MCF 10A (cell line): ENCODE measurements at regions not wholly inside any gene's neighbourhood (a gene's known extent, or its start where the extent isn't known, plus 50 kb on each side); places are given as distances from the start of the nearest gene placed in this dataset.
A peak's percentile ranks its signal among the peaks of the same experiment; 100 is the strongest.

ENCODE experiments used
- BruUV-seq: library from RNA; stranded (reverse); fragments of 400-500 nt; replicated peaks from 2 replicates; lab custom pipeline; 2021; lab: Mats Ljungman, UMichigan
- CTCF ChIA-PET: fragments of 300-600 bp; sonication (Branson Sonifier 250); formaldehyde crosslinking; extraction: SDS; loops from one replicate; lab custom pipeline; 2021; ENCODE audit warnings: antibody characterized with exemption, inconsistent platforms; lab: Yijun Ruan, JAX
- POLR2A ChIA-PET: fragments of 300-600, 350-650 bp; sonication (Branson Sonifier 250); formaldehyde crosslinking; extraction: SDS; loops from one replicate; lab custom pipeline; 2020; ENCODE audit warnings: antibody characterized with exemption, inconsistent platforms; lab: Yijun Ruan, JAX
- DNase-seq: peaks from one replicate; pipeline ENCODE4 v3.0.0-alpha.2; 2018; ENCODE audit not compliant: unreplicated experiment
- H3K27ac Mint-ChIP-seq: one replicate; pipeline ENCODE4 v1.8.0; 2022; ENCODE audit warnings: mild to moderate bottlenecking, low read depth, mixed read lengths; ENCODE audit not compliant: unreplicated experiment
- H3K27me3 Mint-ChIP-seq: one replicate; pipeline ENCODE4 v1.8.0; 2022; ENCODE audit warnings: mixed read lengths; ENCODE audit not compliant: insufficient read depth, unreplicated experiment
- H3K36me3 Mint-ChIP-seq: one replicate; pipeline ENCODE4 v1.8.0; 2022; ENCODE audit warnings: mild to moderate bottlenecking, moderate library complexity, mixed read lengths; ENCODE audit not compliant: insufficient read depth, unreplicated experiment
- H3K4me1 Mint-ChIP-seq: one replicate; pipeline ENCODE4 v1.8.0; 2022; ENCODE audit warnings: mixed read lengths; ENCODE audit not compliant: insufficient read depth, unreplicated experiment
- H3K4me3 Mint-ChIP-seq: one replicate; pipeline ENCODE4 v1.8.0; 2022; ENCODE audit warnings: mild to moderate bottlenecking, moderate library complexity, mixed read lengths; ENCODE audit not compliant: unreplicated experiment
- H3K9me3 Mint-ChIP-seq: one replicate; pipeline ENCODE4 v1.8.0; 2022; ENCODE audit warnings: mixed read lengths; ENCODE audit not compliant: unreplicated experiment
- intact Hi-C: fragments of 100-400 bp; cut with micrococcal nuclease; formaldehyde crosslinking; loops from 2 replicates; pipeline ENCODE4 v1.14.1; 2022
- TF ChIP-seq, protein P1 (sequence below): fragments of 200-600 bp; IDR thresholded peaks from one replicate; pipeline ENCODE4 v1.8.0; 2022; ENCODE audit warnings: antibody characterized with exemption, mild to moderate bottlenecking; ENCODE audit not compliant: unreplicated experiment

DNA sequence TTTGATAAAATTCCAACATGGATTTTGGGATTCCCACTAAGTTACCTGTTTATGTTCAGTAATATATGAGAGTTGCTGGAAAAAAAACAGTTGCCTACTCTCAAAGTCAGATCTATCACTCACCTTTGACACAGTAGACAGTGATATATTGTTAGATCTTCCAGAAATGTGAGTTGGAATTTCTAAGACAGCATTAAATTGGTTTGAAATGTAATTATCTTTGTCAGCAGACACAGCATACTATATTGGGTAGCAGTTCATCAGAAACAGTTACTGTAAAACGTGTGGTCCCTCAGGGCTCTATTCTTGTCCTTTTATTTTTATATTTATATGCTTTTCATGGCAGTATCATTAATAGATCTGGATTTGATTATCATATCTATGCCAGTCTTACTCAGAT is 433.6 kb upstream of the ARRDC3 start:
- H3K9me3 Mint-ChIP-seq: no peaks in the 10 kb centered on the region
- intact Hi-C loops: no loop called here
- TF ChIP-seq, protein P1, sequence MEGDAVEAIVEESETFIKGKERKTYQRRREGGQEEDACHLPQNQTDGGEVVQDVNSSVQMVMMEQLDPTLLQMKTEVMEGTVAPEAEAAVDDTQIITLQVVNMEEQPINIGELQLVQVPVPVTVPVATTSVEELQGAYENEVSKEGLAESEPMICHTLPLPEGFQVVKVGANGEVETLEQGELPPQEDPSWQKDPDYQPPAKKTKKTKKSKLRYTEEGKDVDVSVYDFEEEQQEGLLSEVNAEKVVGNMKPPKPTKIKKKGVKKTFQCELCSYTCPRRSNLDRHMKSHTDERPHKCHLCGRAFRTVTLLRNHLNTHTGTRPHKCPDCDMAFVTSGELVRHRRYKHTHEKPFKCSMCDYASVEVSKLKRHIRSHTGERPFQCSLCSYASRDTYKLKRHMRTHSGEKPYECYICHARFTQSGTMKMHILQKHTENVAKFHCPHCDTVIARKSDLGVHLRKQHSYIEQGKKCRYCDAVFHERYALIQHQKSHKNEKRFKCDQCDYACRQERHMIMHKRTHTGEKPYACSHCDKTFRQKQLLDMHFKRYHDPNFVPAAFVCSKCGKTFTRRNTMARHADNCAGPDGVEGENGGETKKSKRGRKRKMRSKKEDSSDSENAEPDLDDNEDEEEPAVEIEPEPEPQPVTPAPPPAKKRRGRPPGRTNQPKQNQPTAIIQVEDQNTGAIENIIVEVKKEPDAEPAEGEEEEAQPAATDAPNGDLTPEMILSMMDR: no peak
- CTCF ChIA-PET: no interaction called here
- H3K27me3 Mint-ChIP-seq: peaks cover 10% of the 10 kb centered on the region
- POLR2A ChIA-PET: no interaction called here
- H3K36me3 Mint-ChIP-seq: no peaks in the 10 kb centered on the region
- H3K27ac Mint-ChIP-seq: no peak overlapping the region
- H3K4me3 Mint-ChIP-seq: no peak overlapping the region
- H3K4me1 Mint-ChIP-seq: no peaks in the 10 kb centered on the region
- DNase-seq: no peak
- BruUV-seq: no TSS peak

DNA sequence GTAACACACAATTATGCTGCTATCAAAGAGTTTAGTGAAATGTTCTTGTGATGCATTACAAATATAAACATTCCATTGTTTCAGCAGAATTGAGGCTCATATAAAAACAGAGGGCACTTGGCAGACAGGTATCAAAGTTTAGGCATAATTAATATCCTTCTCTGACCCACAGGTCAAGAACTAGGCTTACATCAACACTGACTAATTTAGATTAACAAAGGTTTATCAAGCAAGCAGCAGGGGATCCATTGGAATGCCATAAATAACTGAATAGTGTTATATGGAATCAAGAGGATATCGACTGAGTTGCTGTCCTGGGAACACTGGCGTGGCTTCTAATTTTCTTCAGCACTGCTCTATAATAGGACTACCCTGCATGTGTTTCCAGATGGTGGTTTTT is 414.5 kb upstream of the ARRDC3 start:
- intact Hi-C loops: no loop called here
- H3K9me3 Mint-ChIP-seq: peaks cover 10% of the 10 kb centered on the region
- ChIA-PET CTCF (no interaction called here), POLR2A (no interaction called here)
- no peaks in the 10 kb centered on the region for H3K36me3 Mint-ChIP-seq
- H3K4me3 Mint-ChIP-seq: no peak overlapping the region
- no TSS peak for BruUV-seq
- H3K27me3 Mint-ChIP-seq: peaks cover 10% of the 10 kb centered on the region
- no peak overlapping the region for H3K27ac Mint-ChIP-seq
- no peak for DNase-seq
- TF ChIP-seq, protein P1: no peak
- no peaks in the 10 kb centered on the region for H3K4me1 Mint-ChIP-seq

DNA sequence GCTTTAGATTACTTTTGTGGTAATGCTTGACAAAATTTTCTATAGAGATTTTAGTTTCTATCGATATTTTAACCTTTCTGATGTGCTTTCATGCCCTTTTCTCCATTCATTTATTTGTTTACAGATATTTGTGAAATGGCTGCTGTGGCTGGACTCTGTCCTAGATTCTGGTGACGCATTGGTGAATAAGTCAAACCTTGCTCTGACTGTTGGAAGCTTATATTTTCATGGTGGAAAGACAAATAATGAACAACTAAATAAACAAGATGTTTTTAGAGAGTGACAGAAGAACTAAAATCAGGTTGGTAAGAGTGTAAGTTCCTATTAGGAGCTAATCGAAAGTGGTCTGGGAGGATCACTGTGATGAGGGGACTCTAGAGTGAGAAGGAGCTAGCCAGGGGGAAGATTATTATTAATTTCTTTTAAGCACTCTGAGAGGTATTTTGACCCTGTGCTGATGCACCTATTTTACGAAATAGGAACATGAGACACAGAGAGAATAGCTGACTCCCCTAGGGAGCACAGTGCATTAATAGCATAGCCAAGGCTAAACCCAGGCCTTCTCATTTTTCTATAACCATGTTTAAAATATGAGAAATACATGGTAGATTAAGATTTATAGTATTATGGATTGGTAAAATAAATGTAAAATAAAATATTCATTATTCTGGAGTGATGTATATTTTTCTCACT is 411.9 kb upstream of the ARRDC3 start:
- H3K36me3 Mint-ChIP-seq: no peaks in the 10 kb centered on the region

DNA sequence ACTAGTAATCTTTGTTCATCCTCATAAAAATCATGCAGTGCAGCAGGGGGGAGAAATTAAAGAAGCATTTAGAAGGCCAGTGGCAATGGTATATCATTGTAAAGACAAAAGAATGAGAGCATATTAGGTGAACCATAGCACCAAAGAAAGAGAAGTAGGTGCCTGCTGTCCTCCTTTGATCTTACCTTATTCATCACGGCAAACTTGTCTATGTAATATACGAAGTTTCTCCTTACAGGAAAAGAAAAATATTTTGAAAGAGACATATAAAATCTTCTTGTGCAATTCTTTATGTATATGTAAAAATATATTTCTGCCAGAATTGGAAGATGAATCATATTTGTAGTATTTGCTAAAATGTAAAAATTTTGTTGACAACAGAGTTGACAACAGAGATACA is 411.3 kb upstream of the ARRDC3 start:
- no peaks in the 10 kb centered on the region for H3K36me3 Mint-ChIP-seq
- BruUV-seq: no TSS peak
- H3K4me3 Mint-ChIP-seq: no peak overlapping the region
- no peaks in the 10 kb centered on the region for H3K4me1 Mint-ChIP-seq
- no peak overlapping the region for H3K27ac Mint-ChIP-seq
- TF ChIP-seq, protein P1: no peak
- POLR2A ChIA-PET: no interaction called here
- DNase-seq: peak; percentile 5
- intact Hi-C loops: no loop called here
- peaks cover 10% of the 10 kb centered on the region for H3K27me3 Mint-ChIP-seq
- H3K9me3 Mint-ChIP-seq: no peaks in the 10 kb centered on the region
- CTCF ChIA-PET: no interaction called here

More for the DNA sequence above, 411.9 kb upstream of the ARRDC3 start:
- no peaks in the 10 kb centered on the region for H3K4me1 Mint-ChIP-seq
- H3K27ac Mint-ChIP-seq: no peak overlapping the region
- CTCF ChIA-PET: interaction anchor here (0.5 kb wide), 1 partner anchor 55 kb away, joined by 3 read pairs; no protein-coding TSS in a partner anchor
- BruUV-seq: no TSS peak
- intact Hi-C loops: no loop called here
- no peak overlapping the region for H3K4me3 Mint-ChIP-seq
- TF ChIP-seq, protein P1: no peak
- POLR2A ChIA-PET: no interaction called here
- peak; percentile 8 for DNase-seq
- H3K9me3 Mint-ChIP-seq: no peaks in the 10 kb centered on the region
- peaks cover 10% of the 10 kb centered on the region for H3K27me3 Mint-ChIP-seq
